H1 (cell line): ENCODE measurements at regions not wholly inside any gene's neighbourhood (a gene's known extent, or its start where the extent isn't known, plus 50 kb on each side); places are given as distances from the start of the nearest gene placed in this dataset.

Source experiments
- CTCF ChIA-PET: fragments of 300-600 bp; sonication (Branson Sonifier 250); formaldehyde crosslinking; loops from one replicate; lab custom pipeline; 2021; ENCODE audit not compliant: partially characterized antibody; lab: Charles Lee
- POLR2A ChIA-PET: fragments of 300-600 bp; sonication (Branson Sonifier 250); formaldehyde crosslinking; loops from one replicate; lab custom pipeline; 2021; ENCODE audit warnings: inconsistent platforms; ENCODE audit not compliant: partially characterized antibody; lab: Charles Lee
- DNase-seq, 2 experiments: peaks; one replicate each; pipeline versions ENCODE4 v3.0.0 to v3.0.0-alpha.2; 2010 to 2022; ENCODE audit warnings: low spot score in 2 of 2, low read depth in 1 of 2, mixed read lengths in 1 of 2
- FAIRE-seq: peaks from 2 replicates; lab custom pipeline; 2011; peaks lifted over from hg19 to GRCh38; lab: Jason Lieb, UNC
- H2AFZ ChIP-seq: 2 replicates; pipeline ENCODE4 v1.8.1; 2012; ENCODE audit warnings: low read length, inconsistent platforms
- H2AK5ac ChIP-seq: 2 replicates; pipeline ENCODE4 v1.6.1; 2013; ENCODE audit warnings: low read depth, low read length
- H2BK120ac ChIP-seq: replicated peaks from 2 replicates; pipeline ENCODE3; 2013; ENCODE audit warnings: low read depth, low read length, inconsistent platforms
- H2BK12ac ChIP-seq: 2 replicates; pipeline ENCODE4 v1.6.1; 2013; ENCODE audit warnings: low read depth, low read length
- H2BK15ac ChIP-seq: 2 replicates; pipeline ENCODE4 v1.6.1; 2013; ENCODE audit warnings: low read length
- H2BK20ac ChIP-seq: 2 replicates; pipeline ENCODE4 v1.6.1; 2013; ENCODE audit warnings: low read length
- H2BK5ac ChIP-seq: 2 replicates; pipeline ENCODE4 v1.6.1; 2013; ENCODE audit warnings: low read depth, low read length
- H3K14ac ChIP-seq: 2 replicates; pipeline ENCODE4 v1.6.1; 2013; ENCODE audit warnings: inconsistent platforms; ENCODE audit not compliant: insufficient read length
- H3K18ac ChIP-seq: 2 replicates; pipeline ENCODE4 v1.6.1; 2013; ENCODE audit warnings: low read length; ENCODE audit errors: extremely low read depth
- H3K23ac ChIP-seq: 2 replicates; pipeline ENCODE4 v1.6.1; 2013; ENCODE audit warnings: inconsistent platforms; ENCODE audit not compliant: insufficient read length
- H3K23me2 ChIP-seq: 2 replicates; pipeline ENCODE4 v1.6.1; 2013; ENCODE audit warnings: low read depth, low read length
- H3K27ac ChIP-seq: 2 replicates; pipeline ENCODE4 v1.6.1; 2011; ENCODE audit warnings: low read depth, low read length, inconsistent platforms
- H3K27me3 ChIP-seq, 4 experiments: replicated peaks in 1 of 4; 1 replicate in 1 of 4; 2 replicates in 3 of 4; pipeline versions ENCODE4 v1.6.1 to v1.8.1; 2011 to 2013; ENCODE audit warnings: low read length in 3 of 4, mild to moderate bottlenecking in 3 of 4, inconsistent platforms in 2 of 4, mixed read lengths in 2 of 4, moderate library complexity in 1 of 4; ENCODE audit not compliant: control insufficient read depth in 3 of 4, insufficient read depth in 3 of 4; ENCODE audit errors: extremely low read depth in 1 of 4
- H3K36me3 ChIP-seq, 4 experiments: 2 replicates each; pipeline versions ENCODE4 v1.6.1 to v1.8.1; 2011 to 2013; ENCODE audit warnings: mild to moderate bottlenecking in 4 of 4, low read length in 3 of 4, moderate library complexity in 2 of 4, control low read depth in 1 of 4, inconsistent platforms in 1 of 4; ENCODE audit not compliant: insufficient read depth in 4 of 4, control insufficient read depth in 2 of 4
- H3K4ac ChIP-seq: replicated peaks from 2 replicates; pipeline ENCODE3; 2013; ENCODE audit warnings: low read length, low read depth, mixed read lengths, inconsistent platforms; ENCODE audit not compliant: insufficient read length
- H3K4me1 ChIP-seq, 4 experiments: replicated peaks in 1 of 4; 1 replicate in 1 of 4; 2 replicates in 3 of 4; pipeline versions ENCODE4 v1.6.1 to v1.8.1; 2011 to 2013; ENCODE audit warnings: low read length in 3 of 4, inconsistent platforms in 2 of 4, mixed read lengths in 1 of 4; ENCODE audit not compliant: insufficient read depth in 4 of 4, control insufficient read depth in 3 of 4
- H3K4me2 ChIP-seq, 2 experiments: 2 replicates each; pipeline versions ENCODE4 v1.6.1 to v1.8.1; 2011 to 2013; ENCODE audit warnings: low read depth in 2 of 2, low read length in 2 of 2, control low read depth in 1 of 2, inconsistent platforms in 1 of 2, mild to moderate bottlenecking in 1 of 2; ENCODE audit not compliant: insufficient read depth in 1 of 2
- H3K4me3 ChIP-seq, 4 experiments: fragments of 200-600, 300-600 bp in 1 of 4; sonication (generic), shearing (Covaris generic), sonication (Bioruptor Twin) in 1 of 4; 2 replicates each; pipeline versions ENCODE4 v1.5.1 to v1.8.1; 2011 to 2016; ENCODE audit warnings: low read length in 4 of 4, low read depth in 3 of 4, control low read depth in 2 of 4, inconsistent platforms in 2 of 4, mild to moderate bottlenecking in 2 of 4, mixed read lengths in 1 of 4, moderate library complexity in 1 of 4; ENCODE audit not compliant: insufficient read depth in 2 of 4; ENCODE audit errors: extremely low read depth in 1 of 4
- H3K56ac ChIP-seq: replicated peaks from 2 replicates; pipeline ENCODE3; 2013; ENCODE audit warnings: low read depth, mild to moderate bottlenecking, mixed read lengths, low read length, inconsistent platforms; ENCODE audit not compliant: insufficient read length
- H3K79me1 ChIP-seq: 2 replicates; pipeline ENCODE4 v1.6.1; 2013; ENCODE audit warnings: low read depth, low read length, control low read depth
- H3K79me2 ChIP-seq, 2 experiments: 2 replicates each; pipeline versions ENCODE4 v1.6.1 to v1.8.1; 2012 to 2013; ENCODE audit warnings: low read length in 2 of 2, mild to moderate bottlenecking in 2 of 2, inconsistent platforms in 1 of 2; ENCODE audit not compliant: insufficient read depth in 2 of 2, control insufficient read depth in 1 of 2
- H3K9ac ChIP-seq, 4 experiments: replicated peaks in 1 of 4; 1 replicate in 1 of 4; 2 replicates in 3 of 4; pipeline versions ENCODE4 v1.6.1 to v1.8.1; 2011 to 2013; ENCODE audit warnings: low read depth in 3 of 4, low read length in 3 of 4, control low read depth in 2 of 4, mild to moderate bottlenecking in 2 of 4, moderate library complexity in 2 of 4, inconsistent platforms in 1 of 4; ENCODE audit errors: extremely low read depth in 1 of 4
- H3K9me3 ChIP-seq, 2 experiments: 2 replicates each; pipeline versions ENCODE4 v1.6.1 to v1.8.1; 2012 to 2013; ENCODE audit warnings: mild to moderate bottlenecking in 2 of 2, moderate library complexity in 2 of 2, control low read depth in 1 of 2, inconsistent platforms in 1 of 2, low read depth in 1 of 2, low read length in 1 of 2, mixed read lengths in 1 of 2; ENCODE audit not compliant: insufficient read depth in 2 of 2
- H4K20me1 ChIP-seq, 2 experiments: replicated peaks in 1 of 2; 2 replicates each; pipeline versions ENCODE3 to v1.8.1; 2011 to 2013; ENCODE audit warnings: inconsistent platforms in 2 of 2, low read length in 2 of 2, mild to moderate bottlenecking in 1 of 2; ENCODE audit not compliant: insufficient read depth in 2 of 2, control insufficient read depth in 1 of 2
- H4K5ac ChIP-seq: 2 replicates; pipeline ENCODE4 v1.6.1; 2013; ENCODE audit warnings: low read length, low read depth, mixed read lengths, inconsistent platforms; ENCODE audit not compliant: insufficient read length
- H4K8ac ChIP-seq: 2 replicates; pipeline ENCODE4 v1.8.0; 2013; ENCODE audit warnings: mild to moderate bottlenecking, moderate library complexity, low read length, inconsistent platforms; ENCODE audit not compliant: insufficient read depth; ENCODE audit errors: extremely low read depth
- H4K91ac ChIP-seq: replicated peaks from 2 replicates; pipeline ENCODE3; 2013; ENCODE audit warnings: low read length, mixed read lengths, inconsistent platforms; ENCODE audit not compliant: insufficient read length
- ASH2L ChIP-seq: fragments of 200-600, 300-600 bp; sonication (generic); IDR thresholded peaks from one replicate; pipeline ENCODE4 v1.7.1; 2017; ENCODE audit warnings: low read length
- BCL11A ChIP-seq, 2 experiments: IDR thresholded peaks; one replicate each; pipeline ENCODE4 v1.6.1; 2011; ENCODE audit warnings: low read depth in 2 of 2, low read length in 2 of 2, mild to moderate bottlenecking in 2 of 2
- GTF2F1 ChIP-seq: IDR thresholded peaks from 2 replicates; pipeline ENCODE4 v1.6.1; 2012; ENCODE audit warnings: low read depth, low read length, improper control_type of control experiment, borderline replicate concordance
- NANOG ChIP-seq: IDR thresholded peaks from 2 replicates; pipeline ENCODE4 v1.6.1; 2011; ENCODE audit warnings: low read length, low read depth, mild to moderate bottlenecking, inconsistent platforms; ENCODE audit not compliant: insufficient read depth, poor library complexity, severe bottlenecking
- NRF1 ChIP-seq: IDR thresholded peaks from 2 replicates; pipeline ENCODE4 v1.6.1; 2011; ENCODE audit warnings: mild to moderate bottlenecking, low read depth, low read length, improper control_type of control experiment
- RAD21 ChIP-seq, 2 experiments: IDR thresholded peaks in 1 of 2; conservative IDR thresholded peaks in 1 of 2; 2 replicates each; pipeline ENCODE4 v1.6.1; 2011; ENCODE audit warnings: low read depth in 2 of 2, low read length in 2 of 2, improper control_type of control experiment in 1 of 2, inconsistent platforms in 1 of 2, mild to moderate bottlenecking in 1 of 2, moderate library complexity in 1 of 2
- RFX5 ChIP-seq: IDR thresholded peaks from 2 replicates; pipeline ENCODE4 v1.6.1; 2011; ENCODE audit warnings: low read depth, low read length, improper control_type of control experiment, borderline replicate concordance
- SP4 ChIP-seq: IDR thresholded peaks from 2 replicates; pipeline ENCODE4 v1.6.1; 2012; ENCODE audit warnings: low read length, inconsistent platforms
- SUZ12 ChIP-seq: fragments of 200-600 bp; sonication (generic); IDR thresholded peaks from 2 replicates; pipeline ENCODE4 v1.6.1; 2012; ENCODE audit warnings: mild to moderate bottlenecking, inconsistent platforms, low read length, moderate library complexity, mixed read lengths
- TBP ChIP-seq: IDR thresholded peaks from 2 replicates; pipeline ENCODE4 v1.6.1; 2011; ENCODE audit warnings: low read depth, low read length, improper control_type of control experiment
- TCF12 ChIP-seq: IDR thresholded peaks from 2 replicates; pipeline ENCODE4 v1.6.1; 2011; ENCODE audit warnings: low read depth, mild to moderate bottlenecking, low read length
- YY1 ChIP-seq: IDR thresholded peaks from 2 replicates; pipeline ENCODE4 v1.6.1; 2011; ENCODE audit warnings: low read depth, mild to moderate bottlenecking, low read length
- ZNF274 ChIP-seq: IDR thresholded peaks from 2 replicates; pipeline ENCODE4 v1.7.0; 2012; ENCODE audit warnings: low read length, borderline replicate concordance; ENCODE audit errors: extremely low read depth

GRCh38 chr5:159456722-159457465, 126.6 kb upstream of the IL12B start:
- H2BK12ac ChIP-seq, result no peak overlapping the region
- no peak for DNase-seq
- TF ChIP-seq TCF12 (no peak), RFX5 (no peak), SP4 (no peak), RAD21 (IDR thresholded peaks at IDR 0.05 in 1 of 2, conservative IDR thresholded peaks at IDR 0.05 in 1 of 2; ENCODE audit: low read depth in 2 of 2, low read length in 2 of 2) (no peak), GTF2F1 (no peak), BCL11A (IDR thresholded peaks at IDR 0.05; ENCODE audit: low read depth in 2 of 2, low read length in 2 of 2) (no peak), TBP (no peak), ASH2L (no peak), NRF1 (no peak), NANOG (no peak), SUZ12 (no peak), YY1 (no peak), ZNF274 (no peak)

More at GRCh38 chr5:159456722-159457465, 126.6 kb upstream of the IL12B start:
- H3K27ac ChIP-seq, result no peak overlapping the region
- no peaks in the 10 kb centered on the region for H3K36me3 ChIP-seq
- no peak overlapping the region for H2BK15ac ChIP-seq
- H3K4me3 ChIP-seq, result no peak overlapping the region
- ChIA-PET POLR2A (no interaction called here), CTCF (interaction anchor here (0.6 to 9.1 kb wide), 10 partner anchors 8 to 495 kb away, joined by 3 to 74 read pairs (median 4); no protein-coding TSS in a partner anchor)
- no peak overlapping the region for H2BK120ac ChIP-seq
- peaks cover 2% of the 10 kb centered on the region; the same call in 1 of the 2 replicates for H3K23me2 ChIP-seq
- FAIRE-seq, result no peak
- H2BK5ac ChIP-seq, result no peak overlapping the region
- no peak overlapping the region for H3K23ac ChIP-seq
- no peak overlapping the region for H4K91ac ChIP-seq
- no peak overlapping the region for H2BK20ac ChIP-seq
- H3K14ac ChIP-seq, result no peak overlapping the region
- no peak overlapping the region for H2AK5ac ChIP-seq
- no peak overlapping the region for H4K8ac ChIP-seq
- no peaks in the 10 kb centered on the region for H3K27me3 ChIP-seq
- no peaks in the 10 kb centered on the region for H3K79me1 ChIP-seq
- H3K18ac ChIP-seq, result no peak overlapping the region
- no peak overlapping the region for H3K4ac ChIP-seq
- H3K79me2 ChIP-seq, result no peaks in the 10 kb centered on the region
- H3K4me1 ChIP-seq, result no peaks in the 10 kb centered on the region
- no peaks in the 10 kb centered on the region for H3K9me3 ChIP-seq
- no peaks in the 10 kb centered on the region for H4K20me1 ChIP-seq
- H2AFZ ChIP-seq, result no peak overlapping the region
- no peak overlapping the region for H4K5ac ChIP-seq
- H3K4me2 ChIP-seq, result no peak overlapping the region
- no peak overlapping the region for H3K9ac ChIP-seq
- H3K56ac ChIP-seq, result no peak overlapping the region
